ENCODE measurements at regions not wholly inside any gene's neighbourhood (a gene's known extent, or its start where the extent isn't known, plus 50 kb on each side); places are given as distances from the start of the nearest gene placed in this dataset.

DNA sequence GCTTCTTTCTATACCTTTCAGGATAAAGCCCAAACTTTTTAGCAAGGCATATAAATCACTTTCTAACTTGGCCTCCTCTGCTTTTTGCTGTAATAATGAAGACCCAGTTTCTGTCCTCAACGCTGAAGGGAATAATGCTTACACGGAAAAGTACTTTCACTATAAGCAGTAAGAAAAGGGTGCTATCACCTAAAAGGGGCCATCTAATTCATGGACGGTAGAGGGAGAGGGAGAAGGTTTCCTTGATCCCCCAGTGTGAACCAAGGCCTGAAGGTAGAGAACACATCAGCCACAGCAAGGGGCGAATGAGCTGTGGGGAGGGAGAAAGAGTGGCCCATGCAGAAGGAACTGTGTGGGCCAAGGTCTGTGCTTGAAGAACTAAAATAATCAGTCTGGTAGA, 417.7 kb upstream of the CLINT1 start:
- no peak for DNase-seq (ENCODE audit: low read depth in 3 of 3, low spot score in 2 of 3)

GRCh38 chr5:158275511-158275910, 416.6 kb upstream of the CLINT1 start:
- no peak for DNase-seq (ENCODE audit: low read depth in 3 of 3, low spot score in 2 of 3)

DNA sequence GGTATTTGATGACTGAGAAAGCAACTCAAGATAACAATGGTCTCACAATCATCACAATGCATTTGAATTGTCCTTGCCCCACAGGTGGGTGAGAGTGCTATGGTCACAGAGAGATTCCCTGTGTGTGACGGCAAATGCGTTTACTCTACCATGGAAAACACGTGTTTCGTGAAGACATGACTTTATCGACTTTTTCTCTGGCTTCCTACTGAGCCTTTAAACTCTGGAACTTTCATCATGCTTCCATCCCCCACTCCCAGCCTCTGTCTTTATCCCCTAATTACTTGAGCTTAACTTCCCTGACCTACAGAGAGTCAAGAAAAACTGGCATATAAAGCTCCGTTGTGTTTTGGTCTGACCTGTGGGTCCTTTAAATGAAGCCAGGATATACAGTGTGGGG, 414.1 kb upstream of the CLINT1 start:
- no peak for DNase-seq (ENCODE audit: low read depth in 3 of 3, low spot score in 2 of 3)

DNA sequence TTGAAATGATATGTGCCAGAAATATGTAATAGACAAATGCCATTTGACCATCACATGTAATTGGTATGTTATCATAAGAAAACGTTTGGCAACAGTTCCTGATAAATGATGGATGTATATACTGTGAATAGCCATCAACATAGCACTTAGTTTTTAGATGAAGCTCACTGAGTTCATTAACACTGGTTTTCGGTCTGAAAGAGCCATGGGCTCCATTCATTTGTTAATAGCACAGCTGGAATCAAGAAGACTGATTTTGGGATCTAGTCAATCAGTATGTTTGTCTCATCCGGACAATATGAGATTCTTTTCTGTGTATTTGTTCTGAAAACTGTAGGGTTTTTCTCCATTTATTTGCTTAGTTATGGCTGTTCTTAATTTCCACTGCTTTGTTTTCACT, 413.5 kb upstream of the CLINT1 start:
- DNase-seq (ENCODE audit: low read depth in 3 of 3, low spot score in 2 of 3), result no peak

- no peak for DNase-seq (ENCODE audit: low read depth in 3 of 3, low spot score in 2 of 3)
Measured at GRCh38 chr5:158270996-158271554, 412.1 kb upstream of the CLINT1 start.

GRCh38 chr5:158268286-158268685, 409.3 kb upstream of the CLINT1 start:
- no peak for DNase-seq (ENCODE audit: low read depth in 3 of 3, low spot score in 2 of 3)

DNA sequence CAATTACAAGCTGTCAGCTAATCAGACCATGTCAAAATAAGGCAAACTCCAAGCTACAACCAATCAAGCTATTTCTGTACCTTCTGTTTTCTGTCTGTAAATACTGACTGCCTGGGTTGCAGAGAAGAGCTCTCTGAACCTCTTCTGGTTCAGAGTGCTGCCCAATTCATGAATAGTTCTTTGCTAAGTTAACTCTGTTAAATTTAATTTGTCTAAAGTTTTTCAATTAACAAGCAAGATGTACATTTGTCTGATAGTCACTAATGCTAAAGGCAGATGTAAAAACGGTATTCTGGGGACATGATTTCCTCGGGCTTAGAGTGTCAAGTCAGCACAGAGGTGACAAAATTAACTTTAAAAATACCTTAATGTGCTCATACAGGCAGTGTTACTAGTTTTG, 408.3 kb upstream of the CLINT1 start:
- DNase-seq (ENCODE audit: low read depth in 3 of 3, low spot score in 2 of 3), result no peak

- peak in 2 of 3 donors; percentile 48 to 65 for DNase-seq (ENCODE audit: low read depth in 3 of 3, low spot score in 2 of 3)
Measured at GRCh38 chr5:158265931-158266700, 407.2 kb upstream of the CLINT1 start.

DNA sequence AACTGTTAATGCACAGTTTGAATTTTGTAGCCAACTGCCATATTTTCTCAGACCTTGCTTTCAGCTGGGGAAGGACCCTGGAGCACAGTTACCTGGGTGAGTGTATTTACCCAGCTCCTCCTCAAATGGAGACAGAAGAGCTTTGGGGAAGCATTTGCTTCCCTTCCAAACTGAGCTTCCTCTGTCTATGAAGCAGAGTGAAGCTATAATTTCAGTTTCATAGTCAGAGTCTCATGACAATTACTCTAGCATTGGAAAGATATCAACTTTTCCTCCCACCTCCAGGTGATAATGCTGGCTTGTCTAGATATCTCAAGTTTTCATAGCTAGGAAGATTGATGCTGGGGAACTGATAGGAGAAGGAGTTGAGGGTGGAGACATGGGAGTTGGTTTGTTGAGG, 406.4 kb upstream of the CLINT1 start:
- DNase-seq (ENCODE audit: low read depth in 3 of 3, low spot score in 2 of 3), result no peak

GRCh38 chr5:158264264-158264663, 405.3 kb upstream of the CLINT1 start:
- DNase-seq (ENCODE audit: low read depth in 3 of 3, low spot score in 2 of 3), result no peak

GRCh38 chr5:158261674-158262367, 402.9 kb upstream of the CLINT1 start:
- no peak for DNase-seq (ENCODE audit: low read depth in 3 of 3, low spot score in 2 of 3)

DNA sequence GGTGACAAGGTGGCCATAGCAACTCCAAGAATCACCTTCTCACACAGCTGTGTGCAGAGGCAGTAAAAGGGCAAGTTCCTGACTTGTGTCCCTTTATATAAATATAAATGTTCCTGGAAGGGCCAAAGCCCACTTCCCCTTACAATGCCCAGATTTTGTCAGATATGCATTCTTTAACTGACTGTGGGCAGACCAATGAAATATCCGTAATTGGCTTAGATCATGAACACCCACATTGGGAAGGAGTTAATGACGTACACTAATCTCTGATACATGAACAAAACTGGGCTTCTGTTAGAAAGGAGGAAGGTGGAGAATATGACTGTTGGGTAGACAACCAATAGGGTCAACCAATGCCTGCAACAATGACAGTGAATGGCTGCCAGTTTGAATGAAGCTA, 397.2 kb upstream of the CLINT1 start:
- DNase-seq (ENCODE audit: low read depth in 3 of 3, low spot score in 2 of 3), result no peak

GRCh38 chr5:158255609-158256008, 396.7 kb upstream of the CLINT1 start:
- no peak for DNase-seq (ENCODE audit: low read depth in 3 of 3, low spot score in 2 of 3)

- DNase-seq (ENCODE audit: low read depth in 3 of 3, low spot score in 2 of 3), result no peak
Measured at GRCh38 chr5:158246661-158247060, 387.7 kb upstream of the CLINT1 start.

GRCh38 chr5:158245513-158245912, 386.6 kb upstream of the CLINT1 start:
- no peak for DNase-seq (ENCODE audit: low read depth in 3 of 3, low spot score in 2 of 3)

GRCh38 chr5:158244882-158245281, 385.9 kb upstream of the CLINT1 start:
- no peak for DNase-seq (ENCODE audit: low read depth in 3 of 3, low spot score in 2 of 3)

DNA sequence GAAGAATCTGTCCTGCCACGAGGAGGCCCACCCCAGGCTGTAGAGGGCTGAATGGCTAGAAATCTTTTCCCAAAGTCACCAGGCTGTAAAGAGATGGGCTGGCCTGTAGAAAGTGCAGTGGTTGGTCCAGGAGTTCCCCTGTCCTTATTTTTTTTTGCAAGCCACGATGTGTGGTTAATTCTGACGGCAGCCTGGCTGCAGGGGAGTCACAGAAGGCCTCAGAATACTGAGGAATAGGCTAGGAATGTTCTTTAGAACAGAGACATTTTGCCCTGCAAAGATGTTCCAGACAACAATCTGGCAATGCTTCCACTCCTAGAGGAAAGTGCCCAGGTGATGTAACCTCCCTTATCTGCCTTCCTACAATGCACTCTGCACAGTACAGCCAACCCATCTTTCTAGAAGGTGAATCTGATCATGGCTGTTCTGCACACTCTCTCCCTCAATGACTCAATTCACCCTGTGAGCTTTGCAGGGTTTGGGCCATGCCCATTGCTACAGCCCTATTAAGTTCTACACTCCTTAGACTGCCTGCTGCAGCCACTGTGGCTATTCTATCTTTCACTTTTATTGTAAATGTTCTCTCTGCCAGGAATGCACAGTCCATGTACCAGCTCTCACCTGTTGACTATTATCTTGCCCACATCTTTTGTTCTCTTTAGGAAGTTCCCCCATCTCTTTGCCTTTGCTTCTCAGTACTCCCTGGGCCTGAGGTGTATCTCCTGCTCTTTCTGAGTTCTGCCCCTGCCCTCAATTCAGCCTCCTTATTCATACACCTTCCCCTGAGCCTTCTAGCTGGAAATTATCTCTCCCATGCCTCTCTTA, 377.8 kb upstream of the CLINT1 start:
- no peak for DNase-seq (ENCODE audit: low read depth in 3 of 3, low spot score in 2 of 3)

GRCh38 chr5:158235159-158235547, 376.2 kb upstream of the CLINT1 start:
- no peak for DNase-seq (ENCODE audit: low read depth in 3 of 3, low spot score in 2 of 3)

- no peak for DNase-seq (ENCODE audit: low read depth in 3 of 3, low spot score in 2 of 3)
Measured at GRCh38 chr5:158234323-158235158, 375.6 kb upstream of the CLINT1 start.

- DNase-seq (ENCODE audit: low read depth in 3 of 3, low spot score in 2 of 3), result no peak
Measured at GRCh38 chr5:158233735-158234322, 374.9 kb upstream of the CLINT1 start.
